ENCODE measurements at regions not wholly inside any gene's neighbourhood (a gene's known extent, or its start where the extent isn't known, plus 50 kb on each side); places are given as distances from the start of the nearest gene placed in this dataset.

GRCh38 chr2:188875104-188875503 lies 99.1 kb upstream of the COL3A1 start:
- ATAC-seq (no peak), DNase-seq (no peak)
- H3K36me3 ChIP-seq = no peaks in the 10 kb centered on the region
- H3K4me3 ChIP-seq = no peak overlapping the region
- no peaks in the 10 kb centered on the region for H3K9me3 ChIP-seq
- H3K4me1 ChIP-seq = no peaks in the 10 kb centered on the region
- intact Hi-C loops (cut with DNase I) = no loop called here
- H3K27ac ChIP-seq = no peak overlapping the region
- 93 to 95% (median 94%) methylated on average over 6 of the region's 6 CpGs for WGBS, 4 donors
- no peaks in the 10 kb centered on the region for H3K27me3 ChIP-seq
- TF ChIP-seq CTCF (IDR thresholded peaks at IDR 0.05) = no peak

- Histone ChIP-seq H3K4me3 (no peak overlapping the region), H3K4me1 (no peaks in the 10 kb centered on the region), H3K36me3 (no peaks in the 10 kb centered on the region), H3K9me3 (no peaks in the 10 kb centered on the region), H3K27me3 (no peaks in the 10 kb centered on the region), H3K27ac (no peak overlapping the region)
- TF ChIP-seq CTCF (IDR thresholded peaks at IDR 0.05) (no peak), POLR2A (IDR thresholded peaks at IDR 0.05) (no peak)
- intact Hi-C loops (cut with DNase I) = no loop called here
- ATAC-seq = no peak
- no peak for DNase-seq
Observed at GRCh38 chr2:188878716-188879115, 95.5 kb upstream of the COL3A1 start.

DNA sequence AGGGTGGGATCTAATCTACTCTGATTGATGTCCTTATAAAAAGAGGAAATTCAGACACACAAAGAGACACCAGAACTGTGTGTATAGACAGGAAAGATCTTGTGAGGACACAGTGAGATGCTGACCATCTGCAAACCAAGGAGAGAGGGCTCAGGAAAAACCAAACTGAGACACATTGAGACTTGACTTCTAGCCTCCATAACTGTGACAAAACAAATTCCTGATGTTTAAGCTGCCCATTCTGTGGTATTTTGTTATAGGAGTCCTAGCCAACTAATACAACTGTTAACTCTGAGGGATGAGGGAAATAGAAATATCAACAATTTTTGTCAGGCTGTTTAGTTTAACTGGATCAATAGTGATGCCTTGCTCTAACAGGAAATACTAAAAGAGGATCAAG lies 93.4 kb upstream of the COL3A1 start:
- ATAC-seq = no peak
- H3K4me1 ChIP-seq = no peaks in the 10 kb centered on the region
- no peaks in the 10 kb centered on the region for H3K9me3 ChIP-seq
- H3K27me3 ChIP-seq = no peaks in the 10 kb centered on the region
- H3K4me3 ChIP-seq = no peak overlapping the region
- TF ChIP-seq POLR2A (IDR thresholded peaks at IDR 0.05) (no peak), CTCF (IDR thresholded peaks at IDR 0.05) (no peak)
- intact Hi-C loops (cut with DNase I) = no loop called here
- H3K27ac ChIP-seq = no peak overlapping the region
- H3K36me3 ChIP-seq = no peaks in the 10 kb centered on the region
- no peak for DNase-seq

- ATAC-seq = no peak
Observed at GRCh38 chr2:188881434-188881833, 92.7 kb upstream of the COL3A1 start.

More at GRCh38 chr2:188881434-188881833, 92.7 kb upstream of the COL3A1 start:
- Histone ChIP-seq H3K4me3 (no peak overlapping the region), H3K4me1 (no peaks in the 10 kb centered on the region), H3K27me3 (no peaks in the 10 kb centered on the region), H3K36me3 (no peaks in the 10 kb centered on the region), H3K9me3 (no peaks in the 10 kb centered on the region), H3K27ac (no peak overlapping the region)
- WGBS, 4 donors = 73 to 89% (median 87%) methylated on average over 1 of the region's 1 CpG
- intact Hi-C loops (cut with DNase I) = no loop called here
- TF ChIP-seq CTCF (IDR thresholded peaks at IDR 0.05) = no peak
- no peak for TF ChIP-seq POLR2A (IDR thresholded peaks at IDR 0.05)
- DNase-seq = no peak

All from heart left ventricle (tissue), 16 donors.